ENCODE measurements at regions not wholly inside any gene's neighbourhood (a gene's known extent, or its start where the extent isn't known, plus 50 kb on each side); places are given as distances from the start of the nearest gene placed in this dataset.

DNA sequence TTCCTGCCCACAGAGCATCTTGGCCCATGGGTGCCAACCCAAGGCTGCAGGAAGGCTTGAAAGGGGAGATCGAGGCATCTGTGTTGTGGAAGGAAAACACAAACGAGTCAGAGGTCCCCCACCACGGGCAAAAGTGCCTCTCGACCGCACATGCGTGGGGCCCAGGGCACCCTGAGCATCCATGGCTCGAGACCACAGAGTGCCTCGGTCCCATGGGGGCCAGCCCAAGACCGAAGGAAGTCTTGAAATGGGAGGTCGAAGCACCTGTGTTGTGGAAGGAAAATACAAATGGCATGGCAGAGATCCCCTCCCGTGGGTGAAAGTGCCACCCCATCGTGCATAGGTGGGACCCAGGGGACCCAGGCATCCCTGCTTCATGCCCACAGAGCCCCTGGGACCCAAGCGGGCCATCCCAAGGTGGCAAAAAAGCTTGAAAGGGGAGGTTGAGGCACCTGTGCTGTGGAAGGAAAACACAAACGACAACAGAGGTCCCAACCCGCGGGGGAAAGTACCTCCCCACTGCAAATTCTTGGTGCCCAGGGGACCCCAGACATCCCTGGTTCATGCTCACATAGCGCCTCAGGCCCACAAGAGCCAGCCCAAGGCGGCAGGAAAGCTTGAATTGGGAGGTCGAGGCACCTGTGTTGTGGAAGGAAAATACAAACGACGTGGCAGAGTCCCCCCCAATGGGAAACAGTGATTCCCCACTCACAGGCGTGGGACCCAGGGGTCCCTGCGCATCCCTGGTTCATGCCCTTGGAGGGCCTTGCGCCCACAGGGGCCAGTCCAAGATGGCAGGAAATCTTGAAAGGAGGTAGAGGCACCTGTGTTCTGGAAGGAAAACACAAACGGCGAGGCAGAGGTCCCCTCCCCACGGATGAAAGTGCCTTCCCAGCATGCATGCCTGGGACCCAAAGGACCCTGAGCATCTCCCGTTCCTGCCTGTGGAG lies 373.0 kb downstream of the ALG10 start:
- Histone ChIP-seq H3K4me1 (ENCODE audit: insufficient read depth, low read length, severe bottlenecking) (no peaks in the 10 kb centered on the region), H3K4me2 (ENCODE audit: low read length) (no peak overlapping the region), H3K79me2 (ENCODE audit: insufficient read depth, low read length) (no peaks in the 10 kb centered on the region), H4K20me1 (ENCODE audit: insufficient read depth, low read length) (no peaks in the 10 kb centered on the region), H3K9me2 (ENCODE audit: low read depth, low read length) (no peaks in the 10 kb centered on the region), H3K36me3 (ENCODE audit: insufficient read depth, low read length) (no peaks in the 10 kb centered on the region), H3K27ac (ENCODE audit: low read depth, low read length, poor library complexity, severe bottlenecking) (no peak overlapping the region), H3F3A (ENCODE audit: insufficient read depth, low read length) (no peaks in the 10 kb centered on the region), H3K4me3 (ENCODE audit: low read depth, low read length, poor library complexity, severe bottlenecking) (no peak overlapping the region), H3K9me3 (ENCODE audit: low read length) (no peaks in the 10 kb centered on the region), H3K9ac (ENCODE audit: low read length) (no peak overlapping the region), H2AFZ (ENCODE audit: low read length) (no peak overlapping the region), H3K27me3 (ENCODE audit: insufficient read depth, low read length) (no peaks in the 10 kb centered on the region)
- TF ChIP-seq EZH2 (IDR thresholded peaks at IDR 0.05; ENCODE audit: borderline replicate concordance, low read length) = no peak
- TF ChIP-seq, protein P1, sequence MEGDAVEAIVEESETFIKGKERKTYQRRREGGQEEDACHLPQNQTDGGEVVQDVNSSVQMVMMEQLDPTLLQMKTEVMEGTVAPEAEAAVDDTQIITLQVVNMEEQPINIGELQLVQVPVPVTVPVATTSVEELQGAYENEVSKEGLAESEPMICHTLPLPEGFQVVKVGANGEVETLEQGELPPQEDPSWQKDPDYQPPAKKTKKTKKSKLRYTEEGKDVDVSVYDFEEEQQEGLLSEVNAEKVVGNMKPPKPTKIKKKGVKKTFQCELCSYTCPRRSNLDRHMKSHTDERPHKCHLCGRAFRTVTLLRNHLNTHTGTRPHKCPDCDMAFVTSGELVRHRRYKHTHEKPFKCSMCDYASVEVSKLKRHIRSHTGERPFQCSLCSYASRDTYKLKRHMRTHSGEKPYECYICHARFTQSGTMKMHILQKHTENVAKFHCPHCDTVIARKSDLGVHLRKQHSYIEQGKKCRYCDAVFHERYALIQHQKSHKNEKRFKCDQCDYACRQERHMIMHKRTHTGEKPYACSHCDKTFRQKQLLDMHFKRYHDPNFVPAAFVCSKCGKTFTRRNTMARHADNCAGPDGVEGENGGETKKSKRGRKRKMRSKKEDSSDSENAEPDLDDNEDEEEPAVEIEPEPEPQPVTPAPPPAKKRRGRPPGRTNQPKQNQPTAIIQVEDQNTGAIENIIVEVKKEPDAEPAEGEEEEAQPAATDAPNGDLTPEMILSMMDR (IDR thresholded peaks at IDR 0.05; ENCODE audit: low read length) = no peak

DNA sequence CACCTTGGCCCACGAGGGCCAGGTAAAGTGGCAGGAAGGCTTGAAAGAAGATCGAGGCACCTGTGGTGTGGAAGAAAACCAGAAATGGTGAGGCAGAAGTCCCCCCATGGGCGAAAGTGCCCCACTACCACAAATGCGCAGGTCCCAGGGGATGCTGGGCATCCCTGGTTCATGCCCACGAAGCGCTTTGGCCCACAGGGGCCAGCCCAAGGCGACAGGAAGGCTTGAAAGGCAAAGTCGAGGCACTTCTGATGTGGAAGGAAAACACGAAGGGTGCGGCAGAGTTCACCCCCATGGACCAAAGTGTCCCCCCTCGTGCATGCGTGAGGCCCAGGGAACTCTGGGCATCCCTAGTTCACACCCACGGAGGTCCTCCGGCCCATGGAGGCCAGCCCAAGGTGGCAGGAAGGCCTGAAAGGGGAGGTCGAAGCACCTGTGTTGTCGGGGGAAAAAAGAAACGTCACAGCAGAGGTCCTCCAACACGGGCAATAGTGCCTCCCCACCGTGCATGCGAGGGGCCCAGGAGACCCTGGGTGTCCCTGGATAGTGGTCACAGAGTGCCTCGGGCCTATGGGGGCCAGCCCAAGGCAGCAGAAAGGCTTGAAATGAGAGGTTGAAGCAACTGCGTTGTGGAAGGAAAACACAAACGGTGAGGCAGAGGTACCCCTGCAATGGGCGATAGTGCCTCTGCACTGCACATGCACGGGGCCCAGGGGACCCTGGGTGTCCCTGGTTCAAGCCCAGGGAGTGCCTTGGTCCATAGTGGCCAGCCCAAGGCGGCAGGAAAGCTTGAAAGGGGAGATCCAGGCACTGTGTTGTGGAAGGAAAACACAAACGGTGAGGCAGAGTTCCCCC lies 373.9 kb downstream of the ALG10 start:
- Histone ChIP-seq H3K4me1 (ENCODE audit: insufficient read depth, low read length, severe bottlenecking) (no peaks in the 10 kb centered on the region), H3K79me2 (ENCODE audit: insufficient read depth, low read length) (no peaks in the 10 kb centered on the region), H3K9ac (ENCODE audit: low read length) (no peak overlapping the region), H3K4me3 (ENCODE audit: low read depth, low read length, poor library complexity, severe bottlenecking) (no peak overlapping the region), H3K27me3 (ENCODE audit: insufficient read depth, low read length) (no peaks in the 10 kb centered on the region), H3F3A (ENCODE audit: insufficient read depth, low read length) (no peaks in the 10 kb centered on the region), H3K27ac (ENCODE audit: low read depth, low read length, poor library complexity, severe bottlenecking) (no peak overlapping the region), H2AFZ (ENCODE audit: low read length) (no peak overlapping the region), H4K20me1 (ENCODE audit: insufficient read depth, low read length) (no peaks in the 10 kb centered on the region), H3K36me3 (ENCODE audit: insufficient read depth, low read length) (no peaks in the 10 kb centered on the region), H3K4me2 (ENCODE audit: low read length) (no peak overlapping the region), H3K9me3 (ENCODE audit: low read length) (no peaks in the 10 kb centered on the region), H3K9me2 (ENCODE audit: low read depth, low read length) (no peaks in the 10 kb centered on the region)
- no peak for TF ChIP-seq EZH2 (IDR thresholded peaks at IDR 0.05; ENCODE audit: borderline replicate concordance, low read length)
- TF ChIP-seq, protein P1 (IDR thresholded peaks at IDR 0.05; ENCODE audit: low read length) = no peak

DNA sequence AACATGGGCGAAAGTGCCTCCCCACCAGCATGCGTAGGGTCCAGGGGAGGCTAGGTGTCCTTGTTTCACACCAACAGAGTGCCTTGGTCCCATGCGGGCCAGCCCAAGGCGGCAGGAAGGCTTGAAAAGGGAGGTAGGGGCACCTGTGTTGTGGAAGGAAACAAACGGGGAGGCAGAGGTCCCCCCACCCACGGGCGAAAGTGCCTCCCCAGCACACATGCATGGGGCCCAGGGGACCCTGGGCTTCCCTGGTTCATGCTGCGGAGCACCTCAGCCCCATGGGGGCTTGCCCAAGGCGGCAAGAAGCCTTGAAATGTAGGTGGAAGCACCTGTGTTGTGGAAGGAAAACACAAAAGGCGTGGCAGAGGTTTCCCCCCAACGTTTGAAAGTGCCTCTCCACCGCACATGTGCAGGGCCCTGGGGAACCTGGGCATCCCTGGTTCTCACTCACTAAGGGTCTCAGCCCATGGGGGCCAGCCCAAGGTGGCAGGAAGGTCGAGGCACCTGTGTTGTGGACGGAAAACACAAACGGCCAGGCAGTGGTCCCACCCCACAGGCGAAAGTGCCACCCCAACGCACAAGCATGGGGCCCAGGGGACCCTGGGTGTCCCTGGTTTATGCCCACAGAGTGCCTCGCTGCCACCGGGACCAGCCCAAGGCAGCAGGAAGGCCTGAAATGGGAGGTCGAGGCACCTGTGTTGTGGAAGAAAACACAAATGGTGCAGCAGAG lies 374.7 kb downstream of the ALG10 start:
- Histone ChIP-seq H3K9me2 (ENCODE audit: low read depth, low read length) (no peaks in the 10 kb centered on the region), H2AFZ (ENCODE audit: low read length) (no peak overlapping the region), H3K4me1 (ENCODE audit: insufficient read depth, low read length, severe bottlenecking) (no peaks in the 10 kb centered on the region), H3F3A (ENCODE audit: insufficient read depth, low read length) (no peaks in the 10 kb centered on the region), H3K79me2 (ENCODE audit: insufficient read depth, low read length) (no peaks in the 10 kb centered on the region), H4K20me1 (ENCODE audit: insufficient read depth, low read length) (no peaks in the 10 kb centered on the region), H3K27me3 (ENCODE audit: insufficient read depth, low read length) (no peaks in the 10 kb centered on the region), H3K36me3 (ENCODE audit: insufficient read depth, low read length) (no peaks in the 10 kb centered on the region), H3K27ac (ENCODE audit: low read depth, low read length, poor library complexity, severe bottlenecking) (no peak overlapping the region), H3K9ac (ENCODE audit: low read length) (no peak overlapping the region), H3K9me3 (ENCODE audit: low read length) (no peaks in the 10 kb centered on the region), H3K4me2 (ENCODE audit: low read length) (no peak overlapping the region), H3K4me3 (ENCODE audit: low read depth, low read length, poor library complexity, severe bottlenecking) (no peak overlapping the region)
- no peak for TF ChIP-seq EZH2 (IDR thresholded peaks at IDR 0.05; ENCODE audit: borderline replicate concordance, low read length)
